SK-N-SH (cell line): ENCODE measurements at regions not wholly inside any gene's neighbourhood (a gene's known extent, or its start where the extent isn't known, plus 50 kb on each side); places are given as distances from the start of the nearest gene placed in this dataset.

Experiments used
- GABPA ChIP-seq: IDR thresholded peaks from 2 replicates; pipeline ENCODE4 v1.4.0; 2012; ENCODE audit warnings: low read depth, mild to moderate bottlenecking
- MXI1 ChIP-seq: IDR thresholded peaks from 2 replicates; pipeline ENCODE4 v1.6.1; 2012; ENCODE audit warnings: mild to moderate bottlenecking, low read depth, low read length, improper control_type of control experiment
- SIN3A ChIP-seq: IDR thresholded peaks from 2 replicates; pipeline ENCODE4 v1.6.1; 2012; ENCODE audit warnings: low read depth, mild to moderate bottlenecking, low read length, moderate library complexity, borderline replicate concordance
- USF2 ChIP-seq: fragments of 150-350 bp; IDR thresholded peaks from 2 replicates; pipeline ENCODE4 v1.6.1; 2017; ENCODE audit warnings: antibody characterized with exemption, low read length, low read depth, borderline replicate concordance
- YY1 ChIP-seq: IDR thresholded peaks from 2 replicates; pipeline ENCODE4 v1.4.0; 2012; ENCODE audit warnings: low read depth, mild to moderate bottlenecking
- TF ChIP-seq, protein P1 (sequence below): fragments of 200-600 bp; sonication (generic); IDR thresholded peaks from 2 replicates; pipeline ENCODE4 v1.6.1; 2017; ENCODE audit warnings: antibody characterized with exemption, mild to moderate bottlenecking, moderate library complexity

DNA sequence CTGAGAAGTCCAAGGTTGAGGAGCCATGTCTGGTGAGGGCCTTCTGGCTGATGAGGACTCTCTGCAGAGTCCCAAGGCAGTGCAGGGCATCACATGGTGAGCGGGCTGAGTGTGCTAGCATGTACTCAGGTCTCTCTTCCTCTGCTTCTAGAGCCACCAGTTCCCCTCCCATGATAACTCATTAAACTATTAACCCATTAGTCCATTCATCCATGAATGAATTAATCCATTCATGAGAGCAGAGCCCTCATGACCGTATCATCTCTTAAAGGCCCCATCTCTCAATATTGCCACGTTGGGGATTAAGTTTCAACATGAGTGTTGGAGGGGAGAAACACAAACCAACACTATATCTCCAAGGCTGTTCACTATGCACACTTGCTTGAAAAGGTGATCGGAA lies 83.7 kb downstream of the TMEM30B start:
- TF ChIP-seq, protein P1, sequence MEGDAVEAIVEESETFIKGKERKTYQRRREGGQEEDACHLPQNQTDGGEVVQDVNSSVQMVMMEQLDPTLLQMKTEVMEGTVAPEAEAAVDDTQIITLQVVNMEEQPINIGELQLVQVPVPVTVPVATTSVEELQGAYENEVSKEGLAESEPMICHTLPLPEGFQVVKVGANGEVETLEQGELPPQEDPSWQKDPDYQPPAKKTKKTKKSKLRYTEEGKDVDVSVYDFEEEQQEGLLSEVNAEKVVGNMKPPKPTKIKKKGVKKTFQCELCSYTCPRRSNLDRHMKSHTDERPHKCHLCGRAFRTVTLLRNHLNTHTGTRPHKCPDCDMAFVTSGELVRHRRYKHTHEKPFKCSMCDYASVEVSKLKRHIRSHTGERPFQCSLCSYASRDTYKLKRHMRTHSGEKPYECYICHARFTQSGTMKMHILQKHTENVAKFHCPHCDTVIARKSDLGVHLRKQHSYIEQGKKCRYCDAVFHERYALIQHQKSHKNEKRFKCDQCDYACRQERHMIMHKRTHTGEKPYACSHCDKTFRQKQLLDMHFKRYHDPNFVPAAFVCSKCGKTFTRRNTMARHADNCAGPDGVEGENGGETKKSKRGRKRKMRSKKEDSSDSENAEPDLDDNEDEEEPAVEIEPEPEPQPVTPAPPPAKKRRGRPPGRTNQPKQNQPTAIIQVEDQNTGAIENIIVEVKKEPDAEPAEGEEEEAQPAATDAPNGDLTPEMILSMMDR = no peak
- TF ChIP-seq MXI1 (no peak), GABPA (no peak), SIN3A (no peak), USF2 (no peak), YY1 (no peak)
